Common myeloid progenitor, CD34-positive (primary cell): ENCODE measurements at regions not wholly inside any gene's neighbourhood (a gene's known extent, or its start where the extent isn't known, plus 50 kb on each side); places are given as distances from the start of the nearest gene placed in this dataset.

Source experiments
- CTCF ChIA-PET: fragments of 350-600 bp; sonication (Branson Sonifier 250); formaldehyde crosslinking; loops from one replicate; lab custom pipeline; 2021; ENCODE audit warnings: antibody characterized with exemption; lab: Charles Lee
- POLR2A ChIA-PET: fragments of 350-600 bp; sonication (Branson Sonifier 250); formaldehyde crosslinking; loops from one replicate; lab custom pipeline; 2021; ENCODE audit warnings: antibody characterized with exemption; lab: Charles Lee
- DNase-seq, 3 donors: peaks; one replicate each; pipeline versions ENCODE4 v3.0.0 to v3.0.0-alpha.2; 2013
- H3K27ac ChIP-seq, 2 experiments: 1 replicate in 1 of 2; 2 replicates in 1 of 2; pipeline ENCODE4 v1.7.0; 2013; ENCODE audit warnings: inconsistent platforms in 2 of 2, low read length in 2 of 2, mild to moderate bottlenecking in 2 of 2, low read depth in 1 of 2, moderate library complexity in 1 of 2; ENCODE audit not compliant: severe bottlenecking in 2 of 2, insufficient read depth in 1 of 2, poor library complexity in 1 of 2
- H3K27me3 ChIP-seq, 5 experiments: replicated peaks in 2 of 5; 1 replicate in 3 of 5; 2 replicates in 2 of 5; pipeline versions ENCODE4 v1.6.1 to v1.7.0; 2013; ENCODE audit warnings: low read length in 4 of 5, mild to moderate bottlenecking in 2 of 5, moderate library complexity in 2 of 5, inconsistent platforms in 1 of 5; ENCODE audit not compliant: insufficient read depth in 5 of 5, control insufficient read depth in 4 of 5
- H3K36me3 ChIP-seq, 4 experiments: 1 replicate in 2 of 4; 2 replicates in 2 of 4; pipeline versions ENCODE4 v1.6.1 to v1.7.0; 2013; ENCODE audit warnings: low read length in 3 of 4, control low read depth in 1 of 4, mild to moderate bottlenecking in 1 of 4; ENCODE audit not compliant: control insufficient read depth in 4 of 4, insufficient read depth in 4 of 4
- H3K4me1 ChIP-seq, 4 experiments: 1 replicate in 3 of 4; 2 replicates in 1 of 4; pipeline versions ENCODE4 v1.6.1 to v1.7.1; 2013; ENCODE audit warnings: low read length in 3 of 4, mild to moderate bottlenecking in 3 of 4, control low read depth in 1 of 4, inconsistent platforms in 1 of 4, moderate library complexity in 1 of 4; ENCODE audit not compliant: control insufficient read depth in 4 of 4, insufficient read depth in 4 of 4; ENCODE audit errors: control extremely low read depth in 1 of 4
- H3K4me3 ChIP-seq, 7 experiments: 1 replicate in 4 of 7; 2 replicates in 3 of 7; pipeline versions ENCODE4 v1.5.1 to v1.7.0; 2013; ENCODE audit warnings: mild to moderate bottlenecking in 7 of 7, low read length in 6 of 7, moderate library complexity in 6 of 7, inconsistent platforms in 2 of 7, low read depth in 2 of 7, control low read depth in 1 of 7; ENCODE audit not compliant: insufficient read depth in 4 of 7, control insufficient read depth in 1 of 7; ENCODE audit errors: extremely low read depth in 1 of 7
- H3K9me3 ChIP-seq, 5 experiments: 1 replicate in 4 of 5; 2 replicates in 1 of 5; pipeline versions ENCODE4 v1.6.1 to v1.7.1; 2013; ENCODE audit warnings: low read length in 4 of 5, mild to moderate bottlenecking in 2 of 5, inconsistent platforms in 1 of 5, low read depth in 1 of 5, moderate library complexity in 1 of 5; ENCODE audit not compliant: control insufficient read depth in 4 of 5, insufficient read depth in 2 of 5; ENCODE audit errors: control extremely low read depth in 1 of 5
- WGBS: methylation state at CpG from one replicate; pipeline ENCODE4 v1.1.5; 2013; ENCODE audit not compliant: insufficient coverage; 5-methylcytosine and 5-hydroxymethylcytosine counted together

- no peaks in the 10 kb centered on the region for H3K36me3 ChIP-seq
- H3K4me3 ChIP-seq = no peak overlapping the region
- H3K27ac ChIP-seq = no peak overlapping the region
- no peaks in the 10 kb centered on the region for H3K9me3 ChIP-seq
- no peaks in the 10 kb centered on the region for H3K4me1 ChIP-seq
- DNase-seq = no peak
- H3K27me3 ChIP-seq = no peaks in the 10 kb centered on the region
- WGBS = no CpG with 5 or more reads among the region's 1 CpG
- ChIA-PET POLR2A (no interaction called here), CTCF (no interaction called here)
These were observed 50.0 kb upstream of the NUDT12 start for GRCh38 chr5:103612545-103612944.
